SK-N-SH treated with all-trans-retinoic acid at 6 μM for 48 hours (cell line): ENCODE measurements at regions not wholly inside any gene's neighbourhood (a gene's known extent, or its start where the extent isn't known, plus 50 kb on each side); places are given as distances from the start of the nearest gene placed in this dataset.
A peak's percentile ranks its signal among the peaks of the same experiment; 100 is the strongest.

Experiments used
- BACH2 ChIP-seq: fragments of 250-450 bp; sonication (Bioruptor Pico); IDR thresholded peaks from 2 replicates; pipeline ENCODE4 v1.9.0; 2021; ENCODE audit warnings: mild to moderate bottlenecking, borderline replicate concordance
- CSDC2 ChIP-seq: fragments of 250-450 bp; sonication (Bioruptor Pico); IDR thresholded peaks from 2 replicates; pipeline ENCODE4 v1.5.0; 2020; ENCODE audit warnings: mild to moderate bottlenecking, moderate library complexity
- ESRRG ChIP-seq: fragments of 250-450 bp; sonication (Bioruptor Pico); IDR thresholded peaks from 2 replicates; pipeline ENCODE4 v1.6.1; 2021; ENCODE audit warnings: mild to moderate bottlenecking
- OSR1 ChIP-seq: fragments of 250-450 bp; sonication (Bioruptor Pico); IDR thresholded peaks from 2 replicates; pipeline ENCODE4 v1.8.0; 2022; ENCODE audit warnings: moderate library complexity, mild to moderate bottlenecking, inconsistent platforms
- POU6F1 ChIP-seq: fragments of 250-450 bp; sonication (Bioruptor Pico); IDR thresholded peaks from 2 replicates; pipeline ENCODE4 v1.8.0; 2021; ENCODE audit warnings: low read depth, mild to moderate bottlenecking, moderate library complexity, borderline replicate concordance
- ZFP30 ChIP-seq: fragments of 450-650 bp; formaldehyde crosslinking; IDR thresholded peaks from 2 replicates; pipeline ENCODE4 v1.5.0; 2022; ENCODE audit warnings: mild to moderate bottlenecking, moderate library complexity
- TF ChIP-seq, protein P1 (sequence below): fragments of 250-450 bp; sonication (Bioruptor Pico); IDR thresholded peaks from 2 replicates; pipeline ENCODE4 v1.8.0; 2020; ENCODE audit warnings: mild to moderate bottlenecking, moderate library complexity, borderline replicate concordance
- TF ChIP-seq, protein P2 (sequence below): fragments of 250-450 bp; sonication (Bioruptor Pico); IDR thresholded peaks from 2 replicates; pipeline ENCODE4 v1.5.0; 2020; ENCODE audit warnings: mild to moderate bottlenecking, moderate library complexity

DNA sequence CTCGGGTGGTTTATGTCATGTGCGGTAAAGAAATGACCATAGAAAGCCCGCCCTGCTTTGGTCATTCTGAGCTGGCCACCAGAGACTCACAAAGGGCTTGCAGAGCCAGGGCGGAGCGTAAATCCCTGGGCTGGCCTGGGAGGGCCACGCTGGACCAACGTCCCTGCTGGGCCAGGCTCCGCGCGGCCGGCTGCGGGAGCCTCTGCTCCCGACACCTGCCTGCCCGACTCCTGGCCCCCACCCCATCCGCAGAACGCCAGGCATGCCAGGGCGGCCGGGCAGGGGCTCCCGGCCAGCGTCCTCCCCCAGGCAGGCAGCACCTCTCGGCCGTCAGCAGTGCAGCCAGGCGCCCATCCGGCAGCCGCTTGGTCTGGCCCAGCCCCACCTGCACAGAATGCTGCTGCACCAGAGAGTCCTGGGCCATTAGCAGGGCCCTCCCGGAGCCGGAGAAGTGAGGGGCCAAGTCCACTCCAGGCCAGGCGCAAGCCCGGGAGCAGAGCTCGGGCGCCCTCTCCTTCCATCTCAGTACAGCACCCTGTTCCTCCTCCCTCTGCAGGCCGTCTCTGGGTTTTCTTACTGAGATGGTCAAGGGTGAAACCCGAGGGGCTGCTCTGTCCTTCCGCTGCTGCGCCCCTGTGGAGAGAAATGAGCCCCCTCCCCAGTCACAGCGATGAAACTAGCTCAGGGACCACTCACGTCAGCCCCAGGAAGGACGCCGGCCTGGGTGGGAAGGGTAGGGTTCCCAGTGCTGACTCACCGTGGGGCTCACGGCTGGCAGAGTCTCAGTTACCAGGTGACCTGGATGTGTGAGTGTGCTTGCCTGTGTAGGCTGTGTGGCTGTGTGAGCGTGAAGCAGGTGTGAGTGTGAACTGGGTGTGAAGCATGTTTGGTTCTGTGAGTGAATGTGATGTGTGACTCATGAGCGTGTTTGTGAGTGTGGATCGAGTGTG lies 83.3 kb downstream of the PTGR3 start:
- TF ChIP-seq, protein P1, sequence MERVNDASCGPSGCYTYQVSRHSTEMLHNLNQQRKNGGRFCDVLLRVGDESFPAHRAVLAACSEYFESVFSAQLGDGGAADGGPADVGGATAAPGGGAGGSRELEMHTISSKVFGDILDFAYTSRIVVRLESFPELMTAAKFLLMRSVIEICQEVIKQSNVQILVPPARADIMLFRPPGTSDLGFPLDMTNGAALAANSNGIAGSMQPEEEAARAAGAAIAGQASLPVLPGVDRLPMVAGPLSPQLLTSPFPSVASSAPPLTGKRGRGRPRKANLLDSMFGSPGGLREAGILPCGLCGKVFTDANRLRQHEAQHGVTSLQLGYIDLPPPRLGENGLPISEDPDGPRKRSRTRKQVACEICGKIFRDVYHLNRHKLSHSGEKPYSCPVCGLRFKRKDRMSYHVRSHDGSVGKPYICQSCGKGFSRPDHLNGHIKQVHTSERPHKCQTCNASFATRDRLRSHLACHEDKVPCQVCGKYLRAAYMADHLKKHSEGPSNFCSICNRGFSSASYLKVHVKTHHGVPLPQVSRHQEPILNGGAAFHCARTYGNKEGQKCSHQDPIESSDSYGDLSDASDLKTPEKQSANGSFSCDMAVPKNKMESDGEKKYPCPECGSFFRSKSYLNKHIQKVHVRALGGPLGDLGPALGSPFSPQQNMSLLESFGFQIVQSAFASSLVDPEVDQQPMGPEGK (CRISPR knock-in tag), result peak; percentile 33; the same call in 1 of the 2 replicates
- TF ChIP-seq POU6F1 (CRISPR knock-in tag) (no peak), ESRRG (CRISPR knock-in tag) (no peak), ZFP30 (CRISPR knock-in tag) (no peak), CSDC2 (CRISPR knock-in tag) (no peak), OSR1 (no peak), BACH2 (CRISPR knock-in tag) (no peak)
- TF ChIP-seq, protein P2, sequence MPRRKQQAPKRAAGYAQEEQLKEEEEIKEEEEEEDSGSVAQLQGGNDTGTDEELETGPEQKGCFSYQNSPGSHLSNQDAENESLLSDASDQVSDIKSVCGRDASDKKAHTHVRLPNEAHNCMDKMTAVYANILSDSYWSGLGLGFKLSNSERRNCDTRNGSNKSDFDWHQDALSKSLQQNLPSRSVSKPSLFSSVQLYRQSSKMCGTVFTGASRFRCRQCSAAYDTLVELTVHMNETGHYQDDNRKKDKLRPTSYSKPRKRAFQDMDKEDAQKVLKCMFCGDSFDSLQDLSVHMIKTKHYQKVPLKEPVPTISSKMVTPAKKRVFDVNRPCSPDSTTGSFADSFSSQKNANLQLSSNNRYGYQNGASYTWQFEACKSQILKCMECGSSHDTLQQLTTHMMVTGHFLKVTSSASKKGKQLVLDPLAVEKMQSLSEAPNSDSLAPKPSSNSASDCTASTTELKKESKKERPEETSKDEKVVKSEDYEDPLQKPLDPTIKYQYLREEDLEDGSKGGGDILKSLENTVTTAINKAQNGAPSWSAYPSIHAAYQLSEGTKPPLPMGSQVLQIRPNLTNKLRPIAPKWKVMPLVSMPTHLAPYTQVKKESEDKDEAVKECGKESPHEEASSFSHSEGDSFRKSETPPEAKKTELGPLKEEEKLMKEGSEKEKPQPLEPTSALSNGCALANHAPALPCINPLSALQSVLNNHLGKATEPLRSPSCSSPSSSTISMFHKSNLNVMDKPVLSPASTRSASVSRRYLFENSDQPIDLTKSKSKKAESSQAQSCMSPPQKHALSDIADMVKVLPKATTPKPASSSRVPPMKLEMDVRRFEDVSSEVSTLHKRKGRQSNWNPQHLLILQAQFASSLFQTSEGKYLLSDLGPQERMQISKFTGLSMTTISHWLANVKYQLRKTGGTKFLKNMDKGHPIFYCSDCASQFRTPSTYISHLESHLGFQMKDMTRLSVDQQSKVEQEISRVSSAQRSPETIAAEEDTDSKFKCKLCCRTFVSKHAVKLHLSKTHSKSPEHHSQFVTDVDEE (CRISPR knock-in tag), result no peak
